SK-N-SH treated with all-trans-retinoic acid at 6 μM for 48 hours (cell line): ENCODE measurements at regions not wholly inside any gene's neighbourhood (a gene's known extent, or its start where the extent isn't known, plus 50 kb on each side); places are given as distances from the start of the nearest gene placed in this dataset.

Experiments used
- ARNTL ChIP-seq: fragments of 450-650 bp; formaldehyde crosslinking; IDR thresholded peaks from 2 replicates; pipeline ENCODE4 v1.5.0; 2020; ENCODE audit warnings: low read depth, mild to moderate bottlenecking, moderate library complexity, borderline replicate concordance
- BACH2 ChIP-seq: fragments of 250-450 bp; sonication (Bioruptor Pico); IDR thresholded peaks from 2 replicates; pipeline ENCODE4 v1.9.0; 2021; ENCODE audit warnings: mild to moderate bottlenecking, borderline replicate concordance
- CSDC2 ChIP-seq: fragments of 250-450 bp; sonication (Bioruptor Pico); IDR thresholded peaks from 2 replicates; pipeline ENCODE4 v1.5.0; 2020; ENCODE audit warnings: mild to moderate bottlenecking, moderate library complexity
- ESRRG ChIP-seq: fragments of 250-450 bp; sonication (Bioruptor Pico); IDR thresholded peaks from 2 replicates; pipeline ENCODE4 v1.6.1; 2021; ENCODE audit warnings: mild to moderate bottlenecking
- GLIS3 ChIP-seq: fragments of 250-450 bp; sonication (Bioruptor Pico); IDR thresholded peaks from 2 replicates; pipeline ENCODE4 v1.5.0; 2020; ENCODE audit warnings: mild to moderate bottlenecking, moderate library complexity
- ISL1 ChIP-seq: fragments of 250-450 bp; sonication (Bioruptor Pico); IDR thresholded peaks from 2 replicates; pipeline ENCODE4 v2.1.2; 2022; ENCODE audit warnings: mild to moderate bottlenecking, moderate library complexity
- RARB ChIP-seq: fragments of 250-450 bp; sonication (Bioruptor Pico); IDR thresholded peaks from 2 replicates; pipeline ENCODE4 v1.8.0; 2021; ENCODE audit warnings: mild to moderate bottlenecking, moderate library complexity
- SNAI2 ChIP-seq: fragments of 250-450 bp; sonication (Bioruptor Pico); IDR thresholded peaks from 2 replicates; pipeline ENCODE4 v1.5.0; 2020; ENCODE audit warnings: mild to moderate bottlenecking, moderate library complexity
- TCF4 ChIP-seq: fragments of 250-450 bp; sonication (Bioruptor Pico); IDR thresholded peaks from 2 replicates; pipeline ENCODE4 v1.8.0; 2021; ENCODE audit warnings: mild to moderate bottlenecking, moderate library complexity, borderline replicate concordance
- TOX ChIP-seq: fragments of 250-450 bp; sonication (Bioruptor Pico); IDR thresholded peaks from 2 replicates; pipeline ENCODE4 v1.8.0; 2021; ENCODE audit warnings: mild to moderate bottlenecking, moderate library complexity, borderline replicate concordance
- ZNF565 ChIP-seq: fragments of 450-650 bp; formaldehyde crosslinking; conservative IDR thresholded peaks from 2 replicates; pipeline ENCODE4 v1.5.0; 2020; ENCODE audit warnings: low read depth, mild to moderate bottlenecking, moderate library complexity
- TF ChIP-seq, protein P1 (sequence below): fragments of 250-450 bp; sonication (Bioruptor Pico); IDR thresholded peaks from 2 replicates; pipeline ENCODE4 v1.8.0; 2020; ENCODE audit warnings: mild to moderate bottlenecking, moderate library complexity, borderline replicate concordance
- TF ChIP-seq, protein P2 (sequence below): fragments of 250-450 bp; sonication (Bioruptor Pico); IDR thresholded peaks from 2 replicates; pipeline ENCODE4 v1.5.1; 2020; ENCODE audit warnings: low read depth, mild to moderate bottlenecking, moderate library complexity
- TF ChIP-seq, protein P3 (sequence below): fragments of 250-450 bp; sonication (Bioruptor Pico); IDR thresholded peaks from 2 replicates; pipeline ENCODE4 v1.5.1; 2021; ENCODE audit warnings: mild to moderate bottlenecking, moderate library complexity

DNA sequence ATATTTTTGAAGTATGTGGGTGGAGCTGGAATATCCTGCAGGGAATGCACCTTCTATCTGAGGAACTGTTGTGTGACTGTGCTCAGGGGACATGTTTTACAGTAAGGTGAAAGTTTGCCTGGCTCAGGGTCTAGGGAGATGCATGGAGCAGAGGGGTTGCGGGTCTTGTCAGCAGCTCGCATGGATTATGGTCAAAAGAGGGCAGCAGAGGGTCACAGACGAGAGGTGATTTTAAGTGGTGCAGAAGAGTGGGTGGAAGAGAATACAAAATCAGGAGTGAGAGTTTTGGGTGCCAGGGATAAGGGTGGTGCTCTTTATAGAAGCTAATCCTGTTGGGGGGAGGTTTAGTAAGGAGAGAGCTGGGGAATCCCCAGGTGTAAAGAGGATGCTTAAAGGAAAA, 53.5 kb upstream of the GRIN3A start:
- TF ChIP-seq TOX (no peak), ZNF565 (CRISPR knock-in tag) (no peak), GLIS3 (no peak), BACH2 (CRISPR knock-in tag) (no peak), ISL1 (no peak), RARB (CRISPR knock-in tag) (no peak), ESRRG (CRISPR knock-in tag) (no peak), CSDC2 (CRISPR knock-in tag) (no peak), ARNTL (CRISPR knock-in tag) (no peak), SNAI2 (CRISPR knock-in tag) (no peak), TCF4 (CRISPR knock-in tag) (no peak)
- TF ChIP-seq, protein P1, sequence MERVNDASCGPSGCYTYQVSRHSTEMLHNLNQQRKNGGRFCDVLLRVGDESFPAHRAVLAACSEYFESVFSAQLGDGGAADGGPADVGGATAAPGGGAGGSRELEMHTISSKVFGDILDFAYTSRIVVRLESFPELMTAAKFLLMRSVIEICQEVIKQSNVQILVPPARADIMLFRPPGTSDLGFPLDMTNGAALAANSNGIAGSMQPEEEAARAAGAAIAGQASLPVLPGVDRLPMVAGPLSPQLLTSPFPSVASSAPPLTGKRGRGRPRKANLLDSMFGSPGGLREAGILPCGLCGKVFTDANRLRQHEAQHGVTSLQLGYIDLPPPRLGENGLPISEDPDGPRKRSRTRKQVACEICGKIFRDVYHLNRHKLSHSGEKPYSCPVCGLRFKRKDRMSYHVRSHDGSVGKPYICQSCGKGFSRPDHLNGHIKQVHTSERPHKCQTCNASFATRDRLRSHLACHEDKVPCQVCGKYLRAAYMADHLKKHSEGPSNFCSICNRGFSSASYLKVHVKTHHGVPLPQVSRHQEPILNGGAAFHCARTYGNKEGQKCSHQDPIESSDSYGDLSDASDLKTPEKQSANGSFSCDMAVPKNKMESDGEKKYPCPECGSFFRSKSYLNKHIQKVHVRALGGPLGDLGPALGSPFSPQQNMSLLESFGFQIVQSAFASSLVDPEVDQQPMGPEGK (CRISPR knock-in tag): no peak
- TF ChIP-seq, protein P2, sequence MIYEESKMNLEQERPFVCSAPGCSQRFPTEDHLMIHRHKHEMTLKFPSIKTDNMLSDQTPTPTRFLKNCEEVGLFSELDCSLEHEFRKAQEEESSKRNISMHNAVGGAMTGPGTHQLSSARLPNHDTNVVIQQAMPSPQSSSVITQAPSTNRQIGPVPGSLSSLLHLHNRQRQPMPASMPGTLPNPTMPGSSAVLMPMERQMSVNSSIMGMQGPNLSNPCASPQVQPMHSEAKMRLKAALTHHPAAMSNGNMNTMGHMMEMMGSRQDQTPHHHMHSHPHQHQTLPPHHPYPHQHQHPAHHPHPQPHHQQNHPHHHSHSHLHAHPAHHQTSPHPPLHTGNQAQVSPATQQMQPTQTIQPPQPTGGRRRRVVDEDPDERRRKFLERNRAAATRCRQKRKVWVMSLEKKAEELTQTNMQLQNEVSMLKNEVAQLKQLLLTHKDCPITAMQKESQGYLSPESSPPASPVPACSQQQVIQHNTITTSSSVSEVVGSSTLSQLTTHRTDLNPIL (CRISPR knock-in tag): no peak
- TF ChIP-seq, protein P3, sequence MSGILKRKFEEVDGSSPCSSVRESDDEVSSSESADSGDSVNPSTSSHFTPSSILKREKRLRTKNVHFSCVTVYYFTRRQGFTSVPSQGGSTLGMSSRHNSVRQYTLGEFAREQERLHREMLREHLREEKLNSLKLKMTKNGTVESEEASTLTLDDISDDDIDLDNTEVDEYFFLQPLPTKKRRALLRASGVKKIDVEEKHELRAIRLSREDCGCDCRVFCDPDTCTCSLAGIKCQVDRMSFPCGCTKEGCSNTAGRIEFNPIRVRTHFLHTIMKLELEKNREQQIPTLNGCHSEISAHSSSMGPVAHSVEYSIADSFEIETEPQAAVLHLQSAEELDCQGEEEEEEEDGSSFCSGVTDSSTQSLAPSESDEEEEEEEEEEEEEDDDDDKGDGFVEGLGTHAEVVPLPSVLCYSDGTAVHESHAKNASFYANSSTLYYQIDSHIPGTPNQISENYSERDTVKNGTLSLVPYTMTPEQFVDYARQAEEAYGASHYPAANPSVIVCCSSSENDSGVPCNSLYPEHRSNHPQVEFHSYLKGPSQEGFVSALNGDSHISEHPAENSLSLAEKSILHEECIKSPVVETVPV: no peak
